PFSK-1 (cell line): ENCODE measurements at regions not wholly inside any gene's neighbourhood (a gene's known extent, or its start where the extent isn't known, plus 50 kb on each side); places are given as distances from the start of the nearest gene placed in this dataset.

Source experiments
- FOXP2 ChIP-seq: optimal IDR thresholded peaks from 2 replicates; pipeline ENCODE3; 2011; ENCODE audit warnings: borderline replicate concordance, control low read depth, inconsistent platforms; ENCODE audit not compliant: insufficient read depth; ENCODE audit errors: extremely low read length, extremely low read depth
- POLR2AphosphoS5 ChIP-seq: IDR thresholded peaks from 2 replicates; pipeline ENCODE4 v1.6.1; 2012; ENCODE audit warnings: low read depth, mild to moderate bottlenecking, control low read depth, low read length, moderate library complexity
- SIN3A ChIP-seq: IDR thresholded peaks from 2 replicates; pipeline ENCODE4 v1.6.1; 2012; ENCODE audit warnings: mild to moderate bottlenecking, low read length, moderate library complexity, borderline replicate concordance; ENCODE audit not compliant: insufficient read depth
- TAF1 ChIP-seq: IDR thresholded peaks from 2 replicates; pipeline ENCODE4 v1.6.1; 2012; ENCODE audit warnings: low read length, control low read depth, borderline replicate concordance; ENCODE audit not compliant: insufficient read depth

DNA sequence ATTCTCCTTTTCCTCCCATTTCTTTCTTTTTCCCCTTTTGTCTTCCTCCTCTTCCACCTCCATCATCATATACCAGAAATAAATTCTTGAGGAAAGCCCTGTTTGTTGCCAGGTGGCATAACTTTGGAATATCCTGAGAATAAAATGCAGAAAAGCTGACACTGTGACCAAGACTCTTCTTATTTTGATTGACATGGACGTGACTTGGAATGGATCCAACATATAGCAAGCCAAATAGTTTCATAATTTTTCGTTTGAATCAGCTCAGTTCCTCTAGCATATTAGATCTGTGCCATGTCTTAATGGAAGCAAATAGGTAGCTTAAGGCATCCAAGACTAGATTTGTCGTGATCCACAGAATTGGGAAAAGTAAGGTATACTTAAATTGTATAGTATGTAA is 354.7 kb upstream of the FIGN start:
- no peak for TF ChIP-seq POLR2AphosphoS5
- TF ChIP-seq SIN3A: no peak
- no peak for TF ChIP-seq FOXP2
- no peak for TF ChIP-seq TAF1
